Astrocyte of the spinal cord (primary cell): ENCODE measurements at regions not wholly inside any gene's neighbourhood (a gene's known extent, or its start where the extent isn't known, plus 50 kb on each side); places are given as distances from the start of the nearest gene placed in this dataset.
A peak's percentile ranks its signal among the peaks of the same experiment; 100 is the strongest.

ENCODE experiments used
- DNase-seq: peaks from one replicate; pipeline ENCODE4 v3.0.0; 2011; ENCODE audit warnings: low read depth, low spot score
- H3K4me3 ChIP-seq: 2 replicates; pipeline ENCODE4 v1.5.1; 2011; ENCODE audit warnings: low read depth, mild to moderate bottlenecking, low read length, moderate library complexity
- in situ Hi-C: cut with HindIII; loops from 2 replicates; pipeline ENCODE4 v1.10.0; 2017; ENCODE audit warnings: low sequenced_read_pairs
- TF ChIP-seq, protein P1 (sequence below): IDR thresholded peaks from 2 replicates; pipeline ENCODE4 v1.5.1; 2012; ENCODE audit warnings: low read depth, mild to moderate bottlenecking, low read length, inconsistent platforms

DNA sequence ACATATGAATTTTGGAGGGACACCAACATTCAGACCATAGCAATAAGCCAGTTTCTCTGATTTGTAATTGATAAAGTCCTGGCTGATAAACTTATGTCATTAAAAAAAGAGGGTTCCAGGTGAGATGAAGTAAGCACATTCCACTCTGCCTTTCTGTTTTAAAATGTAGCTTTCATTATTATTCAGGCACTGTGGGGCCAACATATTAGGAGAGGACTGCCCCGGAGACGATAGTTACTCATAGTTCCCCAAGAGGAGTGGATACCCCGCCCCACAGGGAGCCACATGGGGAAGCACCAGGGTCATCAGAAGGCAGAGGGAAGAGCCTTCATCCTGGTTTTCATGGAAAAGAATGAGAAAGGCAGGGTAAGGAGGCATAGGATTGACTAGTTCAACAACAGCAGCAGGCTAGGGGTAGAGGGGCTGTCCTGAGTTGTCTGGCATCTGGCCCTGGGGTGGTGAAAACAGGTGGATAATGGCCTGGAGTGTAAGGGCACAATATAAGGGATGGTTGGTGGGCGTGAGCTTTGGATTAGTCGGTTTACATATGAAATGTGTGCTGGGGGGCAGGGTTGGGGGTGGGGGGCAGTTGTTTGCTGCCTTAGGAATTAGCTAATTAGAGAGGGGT is 78.7 kb upstream of the PROK2 start:
- TF ChIP-seq, protein P1, sequence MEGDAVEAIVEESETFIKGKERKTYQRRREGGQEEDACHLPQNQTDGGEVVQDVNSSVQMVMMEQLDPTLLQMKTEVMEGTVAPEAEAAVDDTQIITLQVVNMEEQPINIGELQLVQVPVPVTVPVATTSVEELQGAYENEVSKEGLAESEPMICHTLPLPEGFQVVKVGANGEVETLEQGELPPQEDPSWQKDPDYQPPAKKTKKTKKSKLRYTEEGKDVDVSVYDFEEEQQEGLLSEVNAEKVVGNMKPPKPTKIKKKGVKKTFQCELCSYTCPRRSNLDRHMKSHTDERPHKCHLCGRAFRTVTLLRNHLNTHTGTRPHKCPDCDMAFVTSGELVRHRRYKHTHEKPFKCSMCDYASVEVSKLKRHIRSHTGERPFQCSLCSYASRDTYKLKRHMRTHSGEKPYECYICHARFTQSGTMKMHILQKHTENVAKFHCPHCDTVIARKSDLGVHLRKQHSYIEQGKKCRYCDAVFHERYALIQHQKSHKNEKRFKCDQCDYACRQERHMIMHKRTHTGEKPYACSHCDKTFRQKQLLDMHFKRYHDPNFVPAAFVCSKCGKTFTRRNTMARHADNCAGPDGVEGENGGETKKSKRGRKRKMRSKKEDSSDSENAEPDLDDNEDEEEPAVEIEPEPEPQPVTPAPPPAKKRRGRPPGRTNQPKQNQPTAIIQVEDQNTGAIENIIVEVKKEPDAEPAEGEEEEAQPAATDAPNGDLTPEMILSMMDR = no peak
- no peak for DNase-seq
- in situ Hi-C loops = no loop called here
- H3K4me3 ChIP-seq = no peak overlapping the region

DNA sequence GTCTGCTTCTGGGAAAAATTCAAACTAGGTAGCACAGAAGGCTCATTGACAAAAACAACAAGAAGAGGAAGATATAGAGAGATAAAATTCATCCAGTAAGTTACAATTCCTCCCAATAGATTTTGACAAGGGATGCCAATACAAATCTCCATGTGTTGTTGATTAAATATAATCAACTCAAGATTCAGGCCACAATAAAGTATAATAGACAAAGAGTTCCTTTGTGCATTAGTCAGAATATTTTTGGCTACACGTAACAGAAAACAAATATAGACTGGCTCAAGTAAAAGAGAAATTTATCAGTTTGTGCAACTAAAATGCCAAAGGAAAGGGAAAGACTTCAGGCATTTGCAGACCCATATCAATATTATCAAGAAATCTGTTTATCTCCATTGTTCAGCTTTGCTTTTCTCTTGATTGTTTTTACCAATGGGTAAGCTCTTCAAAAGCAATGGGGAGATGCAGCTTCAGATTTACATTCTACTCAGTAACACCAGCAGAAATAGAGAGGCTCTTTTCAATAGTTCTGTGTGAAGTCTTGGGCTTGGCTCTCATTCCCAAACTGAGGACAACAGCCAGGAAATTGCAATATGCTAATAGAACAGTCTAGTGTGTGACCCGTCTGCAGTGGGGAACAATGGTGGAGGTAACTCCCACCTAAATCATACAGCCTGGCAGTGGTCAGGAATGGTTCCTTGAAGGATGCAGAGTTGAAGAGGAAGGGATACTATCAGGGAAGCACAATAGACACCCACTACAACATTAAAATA is 77.6 kb upstream of the PROK2 start:
- TF ChIP-seq, protein P1 = no peak
- H3K4me3 ChIP-seq = no peak overlapping the region
- in situ Hi-C loops = no loop called here
- DNase-seq = no peak

DNA sequence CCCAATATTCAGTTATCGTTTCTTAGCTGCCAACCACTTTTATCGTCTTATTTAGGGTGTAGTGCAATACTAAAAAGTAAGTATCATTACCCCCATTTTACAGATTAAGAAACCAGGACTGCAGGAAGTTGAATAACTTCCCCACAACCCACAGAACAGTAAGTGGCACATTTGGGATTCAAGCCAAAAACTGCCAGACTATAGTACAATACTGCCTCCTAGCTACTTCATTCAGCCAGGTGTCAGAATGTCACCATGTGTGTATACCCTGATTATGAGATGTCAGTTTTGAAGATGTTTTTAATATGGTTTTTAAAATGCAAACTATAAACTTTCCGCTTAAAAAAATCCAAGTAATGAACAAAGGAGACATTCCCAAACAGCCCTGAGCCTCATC is 74.2 kb upstream of the PROK2 start:
- no peak for DNase-seq
- no peak overlapping the region for H3K4me3 ChIP-seq
- in situ Hi-C loops = no loop called here
- TF ChIP-seq, protein P1 = peak; percentile 5

DNA sequence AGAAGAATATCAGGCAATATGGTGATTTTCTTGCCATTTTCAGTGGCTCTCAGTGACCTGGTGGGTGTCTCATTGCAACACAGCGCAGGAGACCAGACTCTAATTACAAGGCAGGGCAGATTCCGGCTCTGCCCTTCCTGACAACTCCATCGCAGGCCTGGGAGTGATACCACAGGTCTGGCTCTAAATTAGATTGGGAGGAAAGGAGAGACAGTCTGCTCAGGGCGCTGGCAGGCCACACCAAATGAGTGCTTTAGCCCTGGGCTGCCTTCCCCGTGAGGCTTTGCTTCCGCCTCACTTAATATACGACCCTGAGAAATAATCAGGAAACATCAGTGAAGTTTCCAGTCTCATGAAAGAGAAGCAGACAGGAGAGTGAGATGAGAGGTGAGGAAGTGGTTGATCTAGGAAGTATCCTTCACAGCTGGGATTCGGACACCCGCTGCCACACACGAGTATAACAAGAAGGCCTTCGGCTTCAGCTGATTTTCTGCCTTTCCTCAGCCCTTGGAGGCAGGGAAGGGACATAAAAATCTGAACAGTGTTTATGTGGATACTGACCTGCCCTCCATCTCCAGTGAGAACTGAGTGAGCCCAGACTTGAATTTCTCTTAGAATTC is 73.7 kb upstream of the PROK2 start:
- TF ChIP-seq, protein P1 = no peak
- no peak overlapping the region for H3K4me3 ChIP-seq

DNA sequence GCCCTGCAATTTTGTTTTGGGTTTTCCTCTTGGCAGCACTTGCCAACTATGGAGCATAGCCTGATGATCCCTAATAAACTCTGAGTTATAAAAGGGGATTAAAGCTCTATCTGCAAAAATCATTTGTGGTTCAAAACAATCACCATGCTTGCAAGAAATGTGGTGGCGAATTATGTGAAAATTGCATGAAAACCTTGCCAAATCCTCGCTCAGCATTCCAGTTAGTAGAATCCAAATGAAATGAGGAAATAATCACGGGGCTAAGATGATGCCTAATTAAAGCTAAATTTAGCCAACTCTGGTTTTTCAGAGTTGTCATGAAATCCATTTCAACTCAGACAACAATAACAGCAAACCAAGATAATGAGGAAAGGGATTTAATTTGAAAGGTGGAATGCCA is 73.0 kb upstream of the PROK2 start:
- H3K4me3 ChIP-seq = no peak overlapping the region
- no peak for DNase-seq
- in situ Hi-C loops = no loop called here
- TF ChIP-seq, protein P1 = no peak

More for the DNA sequence above, 73.7 kb upstream of the PROK2 start:
- DNase-seq = no peak
- in situ Hi-C loops = no loop called here

DNA sequence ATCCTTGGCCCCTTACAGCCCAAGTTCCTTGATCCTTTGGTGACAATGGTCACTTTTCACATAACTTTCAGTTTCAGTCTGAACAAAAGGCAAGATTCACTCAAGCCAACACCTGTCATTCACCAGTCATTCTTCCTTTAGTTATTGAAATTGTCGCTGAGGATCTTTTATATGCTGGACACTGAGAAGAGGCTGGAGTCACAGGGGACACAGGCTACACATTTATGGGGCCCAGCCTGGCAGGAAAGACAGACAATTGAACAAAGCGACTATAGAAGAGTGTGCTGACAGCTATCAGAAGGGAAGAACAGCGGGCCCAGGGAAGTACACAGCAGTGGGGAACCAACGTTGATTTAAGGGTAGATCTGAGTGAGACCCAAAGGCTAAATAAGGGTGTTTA is 69.8 kb upstream of the PROK2 start:
- in situ Hi-C loops = no loop called here
- TF ChIP-seq, protein P1 = no peak
- no peak for DNase-seq
- H3K4me3 ChIP-seq = no peak overlapping the region
